Cardiac septum (tissue), 1 donor: ENCODE measurements at regions not wholly inside any gene's neighbourhood (a gene's known extent, or its start where the extent isn't known, plus 50 kb on each side); places are given as distances from the start of the nearest gene placed in this dataset.

ENCODE experiments used
- DNase-seq: peaks from one replicate; pipeline ENCODE4 v3.0.0-alpha.2; 2020; ENCODE audit warnings: low spot score
- intact Hi-C: fragments of 100-400 bp; cut with DNase I; formaldehyde crosslinking; loops from one replicate; pipeline ENCODE4 v1.14.0; 2022
- donor health status: DM: no; HTN: no; CAD: no.

GRCh38 chr5:3265936-3266335 is 329.7 kb upstream of the IRX1 start:
- DNase-seq: no peak
- intact Hi-C loops: no loop called here

- no peak for DNase-seq
Observed at GRCh38 chr5:3265131-3265885, 330.3 kb upstream of the IRX1 start.

GRCh38 chr5:3262451-3262850 is 333.2 kb upstream of the IRX1 start:
- intact Hi-C loops: no loop called here
- DNase-seq: no peak

More at GRCh38 chr5:3265131-3265885, 330.3 kb upstream of the IRX1 start:
- intact Hi-C loops: no loop called here

- intact Hi-C loops: no loop called here
- DNase-seq: no peak
Observed at GRCh38 chr5:3261081-3261480, 334.6 kb upstream of the IRX1 start.

GRCh38 chr5:3258050-3258449 is 337.6 kb upstream of the IRX1 start:
- no peak for DNase-seq
- intact Hi-C loops: no loop called here

GRCh38 chr5:3252235-3252634 is 343.4 kb upstream of the IRX1 start:
- no peak for DNase-seq
- intact Hi-C loops: no loop called here

GRCh38 chr5:3251784-3252183 is 343.8 kb upstream of the IRX1 start:
- intact Hi-C loops: no loop called here
- no peak for DNase-seq

- intact Hi-C loops: no loop called here
- no peak for DNase-seq
Observed at GRCh38 chr5:3249401-3249800, 346.2 kb upstream of the IRX1 start.

GRCh38 chr5:3237276-3237868 is 358.3 kb upstream of the IRX1 start:
- DNase-seq: no peak
- intact Hi-C loops: no loop called here

- intact Hi-C loops: no loop called here
- DNase-seq: no peak
Observed at GRCh38 chr5:3234566-3234965, 361.1 kb upstream of the IRX1 start.

- intact Hi-C loops: no loop called here
- DNase-seq: no peak
Observed at GRCh38 chr5:3230941-3231340, 364.7 kb upstream of the IRX1 start.

- intact Hi-C loops: no loop called here
- no peak for DNase-seq
Observed at GRCh38 chr5:3230254-3230653, 365.4 kb upstream of the IRX1 start.

- intact Hi-C loops: no loop called here
- no peak for DNase-seq
Observed at GRCh38 chr5:3226196-3226920, 369.3 kb upstream of the IRX1 start.

GRCh38 chr5:3225201-3225960 is 370.3 kb upstream of the IRX1 start:
- intact Hi-C loops: no loop called here
- no peak for DNase-seq

- DNase-seq: no peak
- intact Hi-C loops: no loop called here
Observed at GRCh38 chr5:3222924-3223323, 372.7 kb upstream of the IRX1 start.

- DNase-seq: no peak
- intact Hi-C loops: no loop called here
Observed at GRCh38 chr5:3221432-3221831, 374.2 kb upstream of the IRX1 start.

- intact Hi-C loops: no loop called here
Observed at GRCh38 chr5:3220638-3221288, 374.9 kb upstream of the IRX1 start.

GRCh38 chr5:3220201-3220600 is 375.4 kb upstream of the IRX1 start:
- DNase-seq: no peak
- intact Hi-C loops: no loop called here

More at GRCh38 chr5:3220638-3221288, 374.9 kb upstream of the IRX1 start:
- DNase-seq: no peak

GRCh38 chr5:3218916-3219650 is 376.5 kb upstream of the IRX1 start:
- intact Hi-C loops: no loop called here
- DNase-seq: no peak
